ENCODE measurements at regions not wholly inside any gene's neighbourhood (a gene's known extent, or its start where the extent isn't known, plus 50 kb on each side); places are given as distances from the start of the nearest gene placed in this dataset.

- TF ChIP-seq CTCF (conservative IDR thresholded peaks at IDR 0.05; ENCODE audit: low read depth in 2 of 2): no peak
- no peak for TF ChIP-seq EZH2phosphoT487 (IDR thresholded peaks at IDR 0.05; ENCODE audit: unreplicated experiment)
- no peak for TF ChIP-seq CREB1 (CRISPR knock-in tag; IDR thresholded peaks at IDR 0.05; ENCODE audit: low read depth)
- no peak for TF ChIP-seq REST (IDR thresholded peaks at IDR 0.05; ENCODE audit: unreplicated experiment)
- no peak for TF ChIP-seq POLR2AphosphoS5 (IDR thresholded peaks at IDR 0.05; ENCODE audit: low read depth)
- no peak for TF ChIP-seq ZNF331 (CRISPR knock-in tag; IDR thresholded peaks at IDR 0.05; ENCODE audit: low read depth)
- TF ChIP-seq EZH2 (IDR thresholded peaks at IDR 0.05; ENCODE audit: low read depth, unreplicated experiment): no peak
- TF ChIP-seq ETS1 (IDR thresholded peaks at IDR 0.05): no peak
- TF ChIP-seq JUNB (IDR thresholded peaks at IDR 0.05; ENCODE audit: unreplicated experiment): no peak
- no peak for TF ChIP-seq STAT1 (IDR thresholded peaks at IDR 0.05; ENCODE audit: unreplicated experiment)
- no peak for TF ChIP-seq ZNF114 (CRISPR knock-in tag; IDR thresholded peaks at IDR 0.05)
- TF ChIP-seq NANOG (IDR thresholded peaks at IDR 0.05; ENCODE audit: borderline replicate concordance): no peak
These were observed 90.3 kb upstream of the LARP1 start for GRCh38 chr5:154664869-154665268.
